Gastroesophageal sphincter (tissue), 4 donors: ENCODE measurements at regions not wholly inside any gene's neighbourhood (a gene's known extent, or its start where the extent isn't known, plus 50 kb on each side); places are given as distances from the start of the nearest gene placed in this dataset.

Source experiments
- ATAC-seq: fragments of 150-250 bp; one replicate; pipeline ENCODE4 v1.9.1; 2016; ENCODE audit warnings: mild to moderate bottlenecking, moderate library complexity
- H3K27ac ChIP-seq, 4 donors: fragments of 200-600 bp; sonication (generic) in 3 of 4; 1 replicate in 3 of 4; 2 replicates in 1 of 4; pipeline ENCODE4 v1.5.1; 2016 to 2019
- H3K27me3 ChIP-seq: fragments of 200-600 bp; sonication (generic); one replicate; pipeline ENCODE4 v1.5.1; 2019
- H3K36me3 ChIP-seq, 2 donors: fragments of 200-600 bp; sonication (generic); one replicate each; pipeline ENCODE4 v1.5.1; 2019; ENCODE audit warnings: control low read depth in 1 of 2
- H3K4me1 ChIP-seq, 3 donors: fragments of 200-600 bp; sonication (generic); 1 replicate in 2 of 3; 2 replicates in 1 of 3; pipeline ENCODE4 v1.5.1; 2016 to 2019; ENCODE audit warnings: control low read depth in 2 of 3
- H3K4me3 ChIP-seq, 2 donors: fragments of 200-600 bp; sonication (generic); one replicate each; pipeline ENCODE4 v1.5.1; 2019; ENCODE audit warnings: mild to moderate bottlenecking in 1 of 2, moderate library complexity in 1 of 2
- H3K9me3 ChIP-seq, 3 donors: fragments of 200-600 bp; sonication (generic); one replicate each; pipeline ENCODE4 v1.5.1; 2017 to 2019; ENCODE audit warnings: control low read depth in 2 of 3
- CTCF ChIP-seq, 4 experiments: fragments of 200-600 bp in 2 of 4; fragments of 450-650 bp in 2 of 4; sonication (generic) in 1 of 4; IDR thresholded peaks; one replicate each; pipeline ENCODE4 v1.5.1; 2017 to 2019; ENCODE audit warnings: antibody characterized with exemption in 4 of 4, mild to moderate bottlenecking in 2 of 4, moderate library complexity in 2 of 4
- EP300 ChIP-seq: sonication (generic); formaldehyde crosslinking; IDR thresholded peaks from one replicate; pipeline ENCODE4 v1.6.1; 2017; ENCODE audit warnings: antibody characterized with exemption, mild to moderate bottlenecking
- POLR2A ChIP-seq, 2 donors: fragments of 450-650 bp; IDR thresholded peaks; one replicate each; pipeline ENCODE4 v1.6.1; 2017; ENCODE audit warnings: antibody characterized with exemption in 2 of 2, mild to moderate bottlenecking in 2 of 2, moderate library complexity in 1 of 2
- POLR2AphosphoS5 ChIP-seq: sonication (generic); formaldehyde crosslinking; IDR thresholded peaks from one replicate; pipeline ENCODE4 v1.6.1; 2017; ENCODE audit warnings: antibody characterized with exemption
- WGBS, 2 donors: methylation state at CpG; one replicate each; pipeline ENCODE4 v1.1.5; 2018; ENCODE audit warnings: low coverage in 1 of 2; 5-methylcytosine and 5-hydroxymethylcytosine counted together

- 60 to 64% methylated on average over 4 of the region's 4 CpGs for WGBS, 2 donors
- no peaks in the 10 kb centered on the region for H3K27me3 ChIP-seq
- no peak overlapping the region for H3K27ac ChIP-seq
- H3K9me3 ChIP-seq: no peaks in the 10 kb centered on the region
- no peaks in the 10 kb centered on the region for H3K36me3 ChIP-seq
- TF ChIP-seq POLR2A (IDR thresholded peaks at IDR 0.05) (no peak), POLR2AphosphoS5 (no peak), EP300 (no peak)
- H3K4me1 ChIP-seq: no peaks in the 10 kb centered on the region
- ATAC-seq: no peak
- H3K4me3 ChIP-seq: no peak overlapping the region
Measured at GRCh38 chr3:110375751-110376518, 695.7 kb upstream of the NECTIN3 start.

GRCh38 chr3:110378481-110378880 lies 693.1 kb upstream of the NECTIN3 start:
- ATAC-seq: no peak
- no peak overlapping the region for H3K27ac ChIP-seq
- H3K4me1 ChIP-seq: no peaks in the 10 kb centered on the region
- H3K36me3 ChIP-seq: no peaks in the 10 kb centered on the region
- TF ChIP-seq POLR2AphosphoS5 (no peak), CTCF (IDR thresholded peaks at IDR 0.05) (no peak), EP300 (no peak), POLR2A (IDR thresholded peaks at IDR 0.05) (no peak)
- no peak overlapping the region for H3K4me3 ChIP-seq
- H3K9me3 ChIP-seq: no peaks in the 10 kb centered on the region
- H3K27me3 ChIP-seq: no peaks in the 10 kb centered on the region
- WGBS, 2 donors: 58 to 75% methylated on average over 4 of the region's 4 CpGs

GRCh38 chr3:110381992-110382391 lies 689.6 kb upstream of the NECTIN3 start:
- H3K27me3 ChIP-seq: no peaks in the 10 kb centered on the region
- H3K4me3 ChIP-seq: no peak overlapping the region
- H3K36me3 ChIP-seq: no peaks in the 10 kb centered on the region
- WGBS, 2 donors: 36 to 44% methylated on average over 1 of the region's 1 CpG
- no peaks in the 10 kb centered on the region for H3K4me1 ChIP-seq
- no peaks in the 10 kb centered on the region for H3K9me3 ChIP-seq
- TF ChIP-seq POLR2AphosphoS5 (no peak), CTCF (IDR thresholded peaks at IDR 0.05) (no peak), EP300 (no peak), POLR2A (IDR thresholded peaks at IDR 0.05) (no peak)
- H3K27ac ChIP-seq: no peak overlapping the region
- no peak for ATAC-seq

- Histone ChIP-seq H3K27me3 (no peaks in the 10 kb centered on the region), H3K36me3 (no peaks in the 10 kb centered on the region), H3K4me3 (no peak overlapping the region), H3K9me3 (no peaks in the 10 kb centered on the region), H3K4me1 (no peaks in the 10 kb centered on the region), H3K27ac (no peak overlapping the region)
- ATAC-seq: no peak
- TF ChIP-seq POLR2AphosphoS5 (no peak), EP300 (no peak), POLR2A (IDR thresholded peaks at IDR 0.05) (no peak), CTCF (IDR thresholded peaks at IDR 0.05) (no peak)
Measured at GRCh38 chr3:110383356-110383755, 688.3 kb upstream of the NECTIN3 start.

GRCh38 chr3:110384601-110385000 lies 687.0 kb upstream of the NECTIN3 start:
- Histone ChIP-seq H3K9me3 (no peaks in the 10 kb centered on the region), H3K36me3 (no peaks in the 10 kb centered on the region), H3K4me3 (no peak overlapping the region), H3K27me3 (no peaks in the 10 kb centered on the region), H3K4me1 (no peaks in the 10 kb centered on the region), H3K27ac (no peak overlapping the region)
- 79 to 85% methylated on average over 3 of the region's 3 CpGs for WGBS, 2 donors
- TF ChIP-seq EP300: no peak
- TF ChIP-seq POLR2A (IDR thresholded peaks at IDR 0.05): no peak
- no peak for TF ChIP-seq CTCF (IDR thresholded peaks at IDR 0.05)
- TF ChIP-seq POLR2AphosphoS5: no peak
- ATAC-seq: no peak
